HL-60 (cell line): ENCODE measurements at regions not wholly inside any gene's neighbourhood (a gene's known extent, or its start where the extent isn't known, plus 50 kb on each side); places are given as distances from the start of the nearest gene placed in this dataset.

Experiments used
- CTCF ChIP-seq: IDR thresholded peaks from one replicate; pipeline ENCODE4 v1.5.1; 2011; ENCODE audit warnings: low read length, control low read depth, inconsistent platforms; ENCODE audit not compliant: insufficient read depth
- GABPA ChIP-seq: IDR thresholded peaks from 2 replicates; pipeline ENCODE4 v1.6.1; 2012; ENCODE audit warnings: low read depth
- POLR2AphosphoS5 ChIP-seq: IDR thresholded peaks from 2 replicates; pipeline ENCODE4 v1.6.1; 2012; ENCODE audit warnings: low read depth
- REST ChIP-seq: IDR thresholded peaks from 2 replicates; pipeline ENCODE4 v1.6.1; 2012; ENCODE audit warnings: low read depth; ENCODE audit not compliant: insufficient replicate concordance
- SPI1 ChIP-seq: IDR thresholded peaks from 2 replicates; pipeline ENCODE4 v1.6.1; 2012; ENCODE audit warnings: low read depth, mild to moderate bottlenecking, borderline replicate concordance

- TF ChIP-seq CTCF (no peak), REST (no peak), SPI1 (no peak), POLR2AphosphoS5 (no peak), GABPA (no peak)
These were observed 149.7 kb downstream of the EN1 start for GRCh38 chr2:118697781-118698180.
